A549 (cell line): ENCODE measurements at regions not wholly inside any gene's neighbourhood (a gene's known extent, or its start where the extent isn't known, plus 50 kb on each side); places are given as distances from the start of the nearest gene placed in this dataset.

Experiments
- CTCF ChIP-seq: fragments of >200 bp; sonication (Bioruptor Twin); formaldehyde crosslinking; IDR thresholded peaks from 3 replicates; pipeline ENCODE4 v1.5.1; 2016
- EP300 ChIP-seq, 2 experiments: fragments of >200 bp; sonication (Bioruptor Twin); formaldehyde crosslinking; IDR thresholded peaks; 2 replicates in 1 of 2; 3 replicates in 1 of 2; pipeline ENCODE4 v1.6.1; 2016 to 2017
- HDAC2 ChIP-seq: fragments of 200-600 bp; sonication (generic); IDR thresholded peaks from 2 replicates; pipeline ENCODE4 v1.6.1; 2016
- HEYL ChIP-seq: fragments of 250-450 bp; sonication (Bioruptor Pico); IDR thresholded peaks from 2 replicates; pipeline ENCODE4 v1.8.0; 2021; ENCODE audit warnings: mild to moderate bottlenecking, moderate library complexity
- HOXB13 ChIP-seq: fragments of 250-450 bp; sonication (Bioruptor Pico); IDR thresholded peaks from 2 replicates; pipeline ENCODE4 v1.5.0; 2020; ENCODE audit warnings: low read depth, mild to moderate bottlenecking, moderate library complexity
- MAX ChIP-seq: IDR thresholded peaks from 2 replicates; pipeline ENCODE4 v1.6.1; 2012
- POLR2A ChIP-seq: IDR thresholded peaks from 2 replicates; pipeline ENCODE4 v1.6.1; 2012; ENCODE audit warnings: mild to moderate bottlenecking, low read length
- RCOR1 ChIP-seq: fragments of 150-350 bp; IDR thresholded peaks from 2 replicates; pipeline ENCODE4 v1.6.1; 2014; ENCODE audit warnings: antibody characterized with exemption, low read length, low read depth
- REST ChIP-seq: fragments of 200-600 bp; sonication (generic); IDR thresholded peaks from 2 replicates; pipeline ENCODE4 v1.6.1; 2016; ENCODE audit warnings: antibody characterized with exemption, mild to moderate bottlenecking, moderate library complexity
- RFX5 ChIP-seq: fragments of 450-650 bp; IDR thresholded peaks from 2 replicates; pipeline ENCODE4 v1.7.1; 2014; ENCODE audit warnings: antibody characterized with exemption, mild to moderate bottlenecking, moderate library complexity
- SMC3 ChIP-seq: fragments of >200 bp; sonication (Bioruptor Twin); formaldehyde crosslinking; IDR thresholded peaks from 3 replicates; pipeline ENCODE4 v1.6.1; 2018; ENCODE audit warnings: inconsistent platforms
- USF2 ChIP-seq: fragments of 450-650 bp; IDR thresholded peaks from 2 replicates; pipeline ENCODE4 v1.6.1; 2014; ENCODE audit warnings: antibody characterized with exemption
- ZFP36 ChIP-seq: fragments of 450-650 bp; IDR thresholded peaks from 2 replicates; pipeline ENCODE4 v1.6.1; 2014; ENCODE audit warnings: borderline replicate concordance; ENCODE audit not compliant: partially characterized antibody
- TF ChIP-seq, protein P1 (sequence below): fragments of 150-350 bp; IDR thresholded peaks from 2 replicates; pipeline ENCODE4 v1.6.1; 2014; ENCODE audit warnings: low read depth, mild to moderate bottlenecking, low read length

DNA sequence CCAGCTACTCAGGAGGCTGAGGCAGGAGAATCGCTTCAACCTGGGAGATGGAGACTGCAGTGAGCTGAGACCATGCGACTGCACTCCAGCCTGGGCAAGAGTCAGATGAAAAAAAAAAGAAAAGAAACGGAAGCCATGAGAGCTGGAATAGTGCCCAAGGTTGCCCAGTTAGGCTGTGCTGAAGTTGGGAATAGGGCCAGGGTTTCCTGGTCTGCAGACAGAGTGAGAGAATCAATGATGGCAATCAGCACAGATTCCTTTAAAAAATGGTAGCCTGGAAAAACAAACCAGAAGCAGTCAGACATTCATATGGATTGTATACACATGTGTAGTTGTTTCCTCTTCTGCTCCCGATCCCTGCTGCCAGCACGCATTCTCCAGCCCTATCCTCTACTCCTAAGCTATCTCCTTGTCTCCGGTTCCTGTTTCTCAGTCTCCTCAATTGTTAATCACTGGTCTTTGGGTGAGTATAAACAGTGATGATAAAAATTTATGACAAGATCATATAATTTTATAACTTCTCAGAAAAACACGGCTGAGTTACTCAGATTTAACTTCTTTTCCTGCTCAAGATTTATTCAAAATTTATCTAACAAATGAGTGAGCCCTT, 316.2 kb upstream of the UMPS start:
- TF ChIP-seq ZFP36 (no peak), CTCF (no peak), HOXB13 (CRISPR knock-in tag) (no peak), SMC3 (no peak), HDAC2 (no peak), EP300 (IDR thresholded peaks at IDR 0.05) (no peak), MAX (no peak), RFX5 (no peak), REST (no peak), HEYL (no peak), USF2 (no peak), RCOR1 (no peak), POLR2A (no peak)
- TF ChIP-seq, protein P1, sequence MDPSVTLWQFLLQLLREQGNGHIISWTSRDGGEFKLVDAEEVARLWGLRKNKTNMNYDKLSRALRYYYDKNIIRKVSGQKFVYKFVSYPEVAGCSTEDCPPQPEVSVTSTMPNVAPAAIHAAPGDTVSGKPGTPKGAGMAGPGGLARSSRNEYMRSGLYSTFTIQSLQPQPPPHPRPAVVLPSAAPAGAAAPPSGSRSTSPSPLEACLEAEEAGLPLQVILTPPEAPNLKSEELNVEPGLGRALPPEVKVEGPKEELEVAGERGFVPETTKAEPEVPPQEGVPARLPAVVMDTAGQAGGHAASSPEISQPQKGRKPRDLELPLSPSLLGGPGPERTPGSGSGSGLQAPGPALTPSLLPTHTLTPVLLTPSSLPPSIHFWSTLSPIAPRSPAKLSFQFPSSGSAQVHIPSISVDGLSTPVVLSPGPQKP: no peak
